SK-N-SH (cell line): ENCODE measurements at regions not wholly inside any gene's neighbourhood (a gene's known extent, or its start where the extent isn't known, plus 50 kb on each side); places are given as distances from the start of the nearest gene placed in this dataset.

ENCODE experiments used
- CTCF ChIA-PET: fragments of 300-600, 350-600 bp; formaldehyde crosslinking; extraction: SDS; loops from one replicate; lab custom pipeline; 2021; lab: Yijun Ruan, JAX
- POLR2A ChIA-PET: fragments of 350-600 bp; sonication (Branson Sonifier 250); formaldehyde crosslinking; extraction: SDS; loops from one replicate; lab custom pipeline; 2020; ENCODE audit warnings: antibody characterized with exemption, inconsistent platforms; lab: Yijun Ruan, JAX
- DNase-seq: peaks from one replicate; pipeline ENCODE4 v3.0.0; 2012
- H2AFZ ChIP-seq: fragments of 200-600 bp; sonication (generic); 2 replicates; pipeline ENCODE4 v1.8.1; 2016; ENCODE audit warnings: antibody characterized with exemption, mild to moderate bottlenecking, low read depth
- H3F3A ChIP-seq: fragments of 200-600 bp; sonication (generic); replicated peaks from 2 replicates; pipeline ENCODE3; 2016; ENCODE audit warnings: antibody characterized with exemption, mild to moderate bottlenecking; ENCODE audit not compliant: insufficient read depth
- H3K27ac ChIP-seq, 2 experiments: fragments of 200-500 bp in 1 of 2; fragments of 200-600 bp in 1 of 2; sonication (Bioruptor generic) in 1 of 2; sonication (generic), shearing (Covaris generic) in 1 of 2; 2 replicates each; pipeline versions ENCODE4 v1.5.1 to v1.6.1; 2014 to 2016; ENCODE audit warnings: low read depth in 2 of 2, inconsistent platforms in 1 of 2, low read length in 1 of 2, mild to moderate bottlenecking in 1 of 2, mixed read lengths in 1 of 2
- H3K27me3 ChIP-seq: fragments of 200-600 bp; sonication (generic), shearing (Covaris generic); 2 replicates; pipeline ENCODE4 v1.6.1; 2016; ENCODE audit warnings: mixed run types; ENCODE audit not compliant: insufficient read depth
- H3K36me3 ChIP-seq, 2 experiments: fragments of 200-500 bp in 1 of 2; fragments of 200-600 bp in 1 of 2; sonication (Bioruptor generic) in 1 of 2; sonication (generic) in 1 of 2; replicated peaks in 1 of 2; 2 replicates each; pipeline versions ENCODE3 to v1.5.1; 2014 to 2016; ENCODE audit warnings: low read length in 1 of 2, mild to moderate bottlenecking in 1 of 2; ENCODE audit not compliant: insufficient read depth in 2 of 2, control insufficient read depth in 1 of 2
- H3K4me1 ChIP-seq, 2 experiments: fragments of 200-500 bp in 1 of 2; fragments of 200-600 bp in 1 of 2; sonication (Bioruptor generic) in 1 of 2; sonication (generic), shearing (Covaris generic) in 1 of 2; 2 replicates each; pipeline versions ENCODE4 v1.5.1 to v1.6.1; 2014 to 2016; ENCODE audit warnings: low read depth in 1 of 2, low read length in 1 of 2, mixed run types in 1 of 2; ENCODE audit not compliant: insufficient read depth in 2 of 2, control insufficient read depth in 1 of 2
- H3K4me2 ChIP-seq: fragments of 200-600 bp; sonication (generic), shearing (Covaris generic); 2 replicates; pipeline ENCODE4 v1.6.1; 2017; ENCODE audit warnings: mixed run types
- H3K4me3 ChIP-seq, 2 experiments: fragments of 200-500 bp in 1 of 2; fragments of 200-600 bp in 1 of 2; sonication (Bioruptor generic) in 1 of 2; sonication (generic), shearing (Covaris generic) in 1 of 2; 2 replicates each; pipeline versions ENCODE4 v1.5.1 to v1.8.1; 2014 to 2016; ENCODE audit warnings: low read depth in 2 of 2, inconsistent platforms in 1 of 2, low read length in 1 of 2, mild to moderate bottlenecking in 1 of 2, mixed read lengths in 1 of 2, moderate library complexity in 1 of 2
- H3K79me2 ChIP-seq: fragments of 200-600 bp; sonication (generic); 2 replicates; pipeline ENCODE4 v1.8.1; 2017; ENCODE audit warnings: mild to moderate bottlenecking; ENCODE audit not compliant: insufficient read depth
- H3K9ac ChIP-seq: fragments of 200-600 bp; sonication (generic); 2 replicates; pipeline ENCODE4 v1.6.1; 2017; ENCODE audit warnings: mixed run types
- H3K9me2 ChIP-seq: fragments of 200-600 bp; sonication (generic); 2 replicates; pipeline ENCODE4 v1.6.1; 2017; ENCODE audit warnings: mixed run types
- H3K9me3 ChIP-seq: fragments of 200-600 bp; sonication (generic); 2 replicates; pipeline ENCODE4 v1.6.1; 2017; ENCODE audit warnings: mixed run types, mild to moderate bottlenecking, moderate library complexity
- H4K20me1 ChIP-seq: fragments of 200-600 bp; sonication (generic); 2 replicates; pipeline ENCODE4 v1.6.1; 2017; ENCODE audit warnings: mild to moderate bottlenecking, mixed run types; ENCODE audit not compliant: insufficient read depth
- ELF1 ChIP-seq: IDR thresholded peaks from 2 replicates; pipeline ENCODE4 v1.4.0; 2012
- FOXJ3 ChIP-seq: sonication (generic); formaldehyde crosslinking; IDR thresholded peaks from 2 replicates; pipeline ENCODE4 v1.5.1; 2020; ENCODE audit warnings: mild to moderate bottlenecking, missing genetic modification reagents
- GATA2 ChIP-seq: sonication (generic); formaldehyde crosslinking; IDR thresholded peaks from 2 replicates; pipeline ENCODE4 v1.5.0; 2020; ENCODE audit warnings: mild to moderate bottlenecking, missing genetic modification reagents
- MEF2A ChIP-seq: IDR thresholded peaks from 2 replicates; pipeline ENCODE4 v1.4.0; 2012; ENCODE audit warnings: low read depth, borderline replicate concordance
- NRF1 ChIP-seq: IDR thresholded peaks from 2 replicates; pipeline ENCODE4 v1.6.1; 2012; ENCODE audit warnings: low read depth, mild to moderate bottlenecking, low read length
- POLR2AphosphoS5 ChIP-seq: IDR thresholded peaks from 2 replicates; pipeline ENCODE4 v1.6.1; 2012; ENCODE audit warnings: low read depth, low read length
- RAD21 ChIP-seq: IDR thresholded peaks from 2 replicates; pipeline ENCODE4 v1.6.1; 2012; ENCODE audit warnings: mild to moderate bottlenecking, low read length
- RCOR1 ChIP-seq: fragments of 150-350 bp; IDR thresholded peaks from 2 replicates; pipeline ENCODE4 v1.6.1; 2017; ENCODE audit warnings: antibody characterized with exemption, low read length
- TCF12 ChIP-seq: IDR thresholded peaks from 2 replicates; pipeline ENCODE4 v1.4.0; 2012
- USF2 ChIP-seq: fragments of 150-350 bp; IDR thresholded peaks from 2 replicates; pipeline ENCODE4 v1.6.1; 2017; ENCODE audit warnings: antibody characterized with exemption, low read length, low read depth, borderline replicate concordance
- WGBS: methylation state at CpG from one replicate; pipeline ENCODE4 v1.1.6; 2017; ENCODE audit warnings: low lambda C conversion rate; 5-methylcytosine and 5-hydroxymethylcytosine counted together
- TF ChIP-seq, protein P1 (sequence below): IDR thresholded peaks from 2 replicates; pipeline ENCODE4 v1.4.0; 2012; ENCODE audit warnings: low read depth

GRCh38 chr9:108634672-108635462 is 220.9 kb downstream of the ACTL7B start:
- Histone ChIP-seq H3K4me1 (no peaks in the 10 kb centered on the region), H3F3A (no peaks in the 10 kb centered on the region), H3K27me3 (no peaks in the 10 kb centered on the region; the same call in 1 of the 2 replicates), H3K9ac (no peak overlapping the region), H4K20me1 (no peaks in the 10 kb centered on the region), H3K79me2 (no peaks in the 10 kb centered on the region), H2AFZ (no peak overlapping the region), H3K4me3 (no peak overlapping the region), H3K27ac (no peak overlapping the region), H3K9me3 (no peaks in the 10 kb centered on the region), H3K4me2 (no peak overlapping the region), H3K36me3 (no peaks in the 10 kb centered on the region), H3K9me2 (no peaks in the 10 kb centered on the region)
- CTCF ChIA-PET = no interaction called here
- no peak for DNase-seq
- 15% methylated on average over 11 of the region's 11 CpGs for WGBS
- POLR2A ChIA-PET = no interaction called here
- TF ChIP-seq POLR2AphosphoS5 (no peak), NRF1 (no peak), RCOR1 (no peak)

DNA sequence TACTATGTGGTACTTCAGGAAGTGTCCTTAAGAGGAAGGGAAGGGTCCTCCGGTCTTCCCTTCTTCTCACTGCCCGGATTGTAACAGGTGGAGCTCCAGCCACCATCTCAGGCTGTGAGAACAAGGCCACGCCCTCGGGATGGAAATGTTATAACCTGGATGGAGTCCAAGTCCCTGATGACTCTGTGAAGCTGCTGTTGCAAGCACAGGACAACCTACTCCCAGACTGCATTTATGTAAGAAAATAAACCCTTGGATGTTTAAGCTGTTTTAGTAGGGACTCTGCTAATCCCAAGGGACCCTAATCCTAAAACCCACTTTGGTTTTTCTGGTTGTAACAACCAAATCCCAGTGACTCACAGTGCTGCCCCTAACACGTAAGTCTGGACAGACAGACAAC is 221.6 kb downstream of the ACTL7B start:
- WGBS = 6% methylated on average over 5 of the region's 5 CpGs
- no peaks in the 10 kb centered on the region for H3F3A ChIP-seq
- no peaks in the 10 kb centered on the region for H3K4me1 ChIP-seq
- ChIA-PET POLR2A (no interaction called here), CTCF (no interaction called here)
- H3K9ac ChIP-seq = no peak overlapping the region
- DNase-seq = no peak
- H3K9me3 ChIP-seq = no peaks in the 10 kb centered on the region
- H3K27me3 ChIP-seq = no peaks in the 10 kb centered on the region; the same call in 1 of the 2 replicates
- H4K20me1 ChIP-seq = no peaks in the 10 kb centered on the region
- no peak overlapping the region for H3K4me2 ChIP-seq
- TF ChIP-seq FOXJ3 = no peak
- TF ChIP-seq, protein P1, sequence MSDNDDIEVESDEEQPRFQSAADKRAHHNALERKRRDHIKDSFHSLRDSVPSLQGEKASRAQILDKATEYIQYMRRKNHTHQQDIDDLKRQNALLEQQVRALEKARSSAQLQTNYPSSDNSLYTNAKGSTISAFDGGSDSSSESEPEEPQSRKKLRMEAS = no peak
- no peak for TF ChIP-seq RAD21
- no peak for TF ChIP-seq GATA2
- TF ChIP-seq ELF1 = no peak
- TF ChIP-seq MEF2A = no peak
- TF ChIP-seq TCF12 = no peak
- TF ChIP-seq USF2 = no peak
- H3K4me3 ChIP-seq = no peak overlapping the region
- H3K79me2 ChIP-seq = no peaks in the 10 kb centered on the region
- no peak overlapping the region for H3K27ac ChIP-seq
- no peaks in the 10 kb centered on the region for H3K9me2 ChIP-seq
- H2AFZ ChIP-seq = no peak overlapping the region
- H3K36me3 ChIP-seq = no peaks in the 10 kb centered on the region
